ENCODE measurements at regions not wholly inside any gene's neighbourhood (a gene's known extent, or its start where the extent isn't known, plus 50 kb on each side); places are given as distances from the start of the nearest gene placed in this dataset.

- no peak for TF ChIP-seq POLR2A (IDR thresholded peaks at IDR 0.05)
- TF ChIP-seq POLR2AphosphoS5 (IDR thresholded peaks at IDR 0.05) = no peak
Measured at GRCh38 chr20:52905241-52905994, 66.7 kb upstream of the TSHZ2 start.
